NT2/D1 (cell line): ENCODE measurements at regions not wholly inside any gene's neighbourhood (a gene's known extent, or its start where the extent isn't known, plus 50 kb on each side); places are given as distances from the start of the nearest gene placed in this dataset.

Source experiments
- DNase-seq: peaks from one replicate; pipeline ENCODE4 v3.0.0-alpha.2; 2011; ENCODE audit warnings: low read depth, low spot score
- H3K27me3 ChIP-seq: 2 replicates; pipeline ENCODE4 v1.6.0; 2011; ENCODE audit warnings: mild to moderate bottlenecking; ENCODE audit not compliant: insufficient read length, insufficient read depth
- H3K36me3 ChIP-seq: 2 replicates; pipeline ENCODE4 v1.6.1; 2011; ENCODE audit warnings: mild to moderate bottlenecking, low read length, mixed read lengths; ENCODE audit not compliant: insufficient read depth, insufficient read length
- H3K4me1 ChIP-seq: 2 replicates; pipeline ENCODE4 v1.5.1; 2011; ENCODE audit not compliant: insufficient read depth, insufficient read length
- H3K4me3 ChIP-seq: 2 replicates; pipeline ENCODE4 v1.5.1; 2011; ENCODE audit warnings: low read depth; ENCODE audit not compliant: insufficient read length
- H3K9ac ChIP-seq: 2 replicates; pipeline ENCODE4 v1.6.0; 2011; ENCODE audit warnings: low read depth; ENCODE audit not compliant: insufficient read length
- H3K9me3 ChIP-seq: 2 replicates; pipeline ENCODE4 v1.5.1; 2011; ENCODE audit warnings: mild to moderate bottlenecking, low read length; ENCODE audit not compliant: insufficient read depth
- SUZ12 ChIP-seq: IDR thresholded peaks from 2 replicates; pipeline ENCODE4 v1.6.1; 2011; ENCODE audit not compliant: insufficient read length, insufficient read depth; ENCODE audit errors: extremely low read depth
- YY1 ChIP-seq: IDR thresholded peaks from 2 replicates; pipeline ENCODE4 v1.6.1; 2011; ENCODE audit not compliant: insufficient read length, insufficient read depth
- ZNF274 ChIP-seq: IDR thresholded peaks from 2 replicates; pipeline ENCODE4 v1.6.1; 2011; ENCODE audit warnings: mild to moderate bottlenecking, low read depth, low read length

DNA sequence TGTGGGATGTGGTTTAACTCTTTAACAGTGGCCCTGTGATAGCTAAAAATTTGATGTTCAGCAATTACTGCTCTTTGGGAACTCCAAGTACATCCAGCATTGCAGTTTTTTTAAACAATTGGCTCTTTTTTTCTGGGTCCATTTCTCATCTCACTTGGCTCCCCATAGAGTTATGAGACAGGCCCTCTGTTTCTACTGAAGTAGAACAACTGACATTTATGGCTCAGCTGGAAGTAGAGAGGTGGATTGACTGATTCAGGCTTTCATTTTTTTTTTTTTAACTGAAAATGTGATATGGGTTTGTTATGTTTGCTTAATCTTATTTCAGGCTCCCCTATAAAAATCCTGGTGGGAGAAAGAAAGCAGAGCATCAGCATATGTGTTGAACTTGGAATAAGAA is 96.6 kb upstream of the CD180 start:
- Histone ChIP-seq H3K4me3 (no peak overlapping the region), H3K36me3 (no peaks in the 10 kb centered on the region), H3K9ac (no peak overlapping the region), H3K27me3 (no peaks in the 10 kb centered on the region), H3K9me3 (no peaks in the 10 kb centered on the region), H3K4me1 (no peaks in the 10 kb centered on the region)
- TF ChIP-seq YY1 (no peak), SUZ12 (no peak), ZNF274 (no peak)
- no peak for DNase-seq

DNA sequence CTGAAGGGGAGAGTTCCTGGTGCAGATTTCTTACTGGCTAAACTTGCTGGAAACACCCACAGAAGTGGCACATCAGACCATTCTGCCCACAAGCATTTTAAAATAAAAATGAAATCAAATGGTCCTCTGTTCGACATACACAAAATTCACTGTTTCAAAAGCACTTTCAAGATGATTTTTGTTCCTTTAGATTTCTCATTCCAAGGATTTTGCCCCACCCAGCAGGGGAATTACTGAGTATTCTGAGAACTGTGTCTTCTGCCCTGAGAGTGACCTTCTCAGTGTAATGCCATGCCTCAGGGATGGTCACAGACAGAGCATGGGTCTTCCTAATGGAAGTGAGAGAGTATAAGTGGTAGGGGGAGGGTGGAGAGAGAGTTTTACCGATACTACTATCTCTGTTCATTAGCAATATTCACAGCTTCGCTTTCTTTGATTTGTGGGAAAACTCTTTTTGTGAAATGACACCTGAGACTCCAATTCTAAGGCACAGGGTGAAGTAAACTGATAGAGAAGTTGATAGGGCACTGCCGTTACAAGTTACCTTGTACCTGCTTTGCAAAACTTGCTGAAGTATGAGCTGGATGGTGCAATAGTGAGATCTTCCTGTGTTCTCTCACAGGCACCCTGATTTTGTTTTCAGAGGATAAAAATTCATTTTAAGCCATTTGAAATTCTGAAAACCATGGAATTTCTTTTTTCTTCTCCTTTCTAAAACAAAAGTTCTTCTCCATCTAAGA is 95.8 kb upstream of the CD180 start:
- Histone ChIP-seq H3K4me1 (no peaks in the 10 kb centered on the region), H3K36me3 (no peaks in the 10 kb centered on the region), H3K9ac (no peak overlapping the region), H3K9me3 (no peaks in the 10 kb centered on the region), H3K4me3 (no peak overlapping the region), H3K27me3 (no peaks in the 10 kb centered on the region)
- no peak for DNase-seq
- no peak for TF ChIP-seq ZNF274
- no peak for TF ChIP-seq YY1
- TF ChIP-seq SUZ12, result no peak

DNA sequence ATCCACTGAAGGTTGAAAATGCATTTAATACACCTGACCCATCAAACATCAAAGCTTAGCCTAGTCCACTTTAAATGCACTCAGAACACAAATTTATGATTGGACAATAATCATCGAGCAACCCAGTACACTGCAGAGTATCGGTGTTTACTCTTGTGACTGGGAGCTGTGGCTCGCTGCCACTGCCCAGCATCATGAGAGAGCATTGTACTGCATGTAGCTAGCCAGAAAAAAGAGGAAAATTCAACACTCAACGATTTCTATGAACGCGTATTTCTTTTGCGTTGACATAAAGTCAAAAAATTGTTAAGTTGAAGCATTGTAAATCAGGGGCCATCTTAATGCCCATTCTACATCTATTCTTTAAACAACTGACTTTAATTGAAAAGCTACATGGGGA is 95.1 kb upstream of the CD180 start:
- no peak for DNase-seq
- Histone ChIP-seq H3K4me1 (no peaks in the 10 kb centered on the region), H3K4me3 (no peak overlapping the region), H3K36me3 (no peaks in the 10 kb centered on the region), H3K9ac (no peak overlapping the region), H3K9me3 (no peaks in the 10 kb centered on the region), H3K27me3 (no peaks in the 10 kb centered on the region)
- no peak for TF ChIP-seq SUZ12
- no peak for TF ChIP-seq ZNF274
- no peak for TF ChIP-seq YY1

- Histone ChIP-seq H3K9me3 (no peaks in the 10 kb centered on the region), H3K27me3 (no peaks in the 10 kb centered on the region), H3K9ac (no peak overlapping the region), H3K4me1 (no peaks in the 10 kb centered on the region), H3K4me3 (no peak overlapping the region), H3K36me3 (no peaks in the 10 kb centered on the region)
- TF ChIP-seq YY1, result no peak
- no peak for TF ChIP-seq SUZ12
- TF ChIP-seq ZNF274, result no peak
- no peak for DNase-seq
Observed at GRCh38 chr5:67291066-67291465, 94.5 kb upstream of the CD180 start.

GRCh38 chr5:67290655-67291054 is 94.1 kb upstream of the CD180 start:
- TF ChIP-seq YY1, result no peak
- TF ChIP-seq SUZ12, result no peak
- no peak for DNase-seq
- H3K4me1 ChIP-seq, result no peaks in the 10 kb centered on the region
- H3K4me3 ChIP-seq, result no peak overlapping the region
- no peak overlapping the region for H3K9ac ChIP-seq
- H3K36me3 ChIP-seq, result no peaks in the 10 kb centered on the region
- no peaks in the 10 kb centered on the region for H3K27me3 ChIP-seq
- no peaks in the 10 kb centered on the region for H3K9me3 ChIP-seq

GRCh38 chr5:67289763-67290521 is 93.3 kb upstream of the CD180 start:
- no peaks in the 10 kb centered on the region for H3K9me3 ChIP-seq
- H3K27me3 ChIP-seq, result no peaks in the 10 kb centered on the region
- no peaks in the 10 kb centered on the region for H3K36me3 ChIP-seq
- DNase-seq, result no peak
- no peak overlapping the region for H3K9ac ChIP-seq
- no peak for TF ChIP-seq ZNF274
- TF ChIP-seq YY1, result no peak
- no peak for TF ChIP-seq SUZ12
- no peaks in the 10 kb centered on the region for H3K4me1 ChIP-seq
- H3K4me3 ChIP-seq, result no peak overlapping the region

DNA sequence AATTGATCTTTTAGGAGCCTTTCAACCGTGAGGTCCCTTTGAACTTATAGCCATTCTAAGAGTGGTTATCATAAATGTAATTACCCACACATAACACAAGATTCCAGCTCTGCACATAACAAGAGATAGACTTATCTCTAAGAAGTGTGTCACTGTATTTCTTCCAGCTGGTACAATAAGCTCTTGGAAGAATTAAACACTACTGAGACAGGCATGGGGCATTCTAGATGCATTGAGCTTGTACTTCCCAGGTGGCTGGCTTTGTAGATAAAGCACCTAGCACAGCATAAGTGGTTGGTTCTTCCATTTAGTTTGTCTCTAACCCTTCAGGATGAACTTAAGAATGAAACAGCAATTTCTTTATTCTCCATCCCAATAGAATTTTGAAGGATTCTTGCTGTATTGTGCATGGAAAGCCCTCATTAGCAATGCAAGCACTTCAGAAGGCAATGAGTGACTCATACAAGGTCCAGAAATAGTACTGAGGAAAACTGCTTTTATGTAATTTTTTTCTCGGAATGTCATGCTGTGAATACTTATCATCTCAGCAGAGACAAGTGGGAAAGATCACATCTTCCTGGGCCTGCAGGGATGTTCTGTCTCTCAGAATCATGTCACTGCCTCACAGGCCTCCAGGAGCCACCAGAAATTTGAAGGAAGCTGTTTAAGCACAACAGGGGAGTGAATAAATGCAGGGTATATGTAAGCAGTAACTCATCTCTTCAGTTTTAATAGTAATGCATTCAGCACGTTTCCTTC is 91.1 kb upstream of the CD180 start:
- no peak overlapping the region for H3K9ac ChIP-seq
- H3K4me1 ChIP-seq, result no peaks in the 10 kb centered on the region
- H3K27me3 ChIP-seq, result no peaks in the 10 kb centered on the region
- TF ChIP-seq ZNF274, result no peak
- TF ChIP-seq YY1, result no peak
- TF ChIP-seq SUZ12, result no peak
- H3K9me3 ChIP-seq, result no peaks in the 10 kb centered on the region
- no peak overlapping the region for H3K4me3 ChIP-seq
- no peak for DNase-seq
- H3K36me3 ChIP-seq, result no peaks in the 10 kb centered on the region
